SIG-M5 (cell line): ENCODE measurements at regions not wholly inside any gene's neighbourhood (a gene's known extent, or its start where the extent isn't known, plus 50 kb on each side); places are given as distances from the start of the nearest gene placed in this dataset.

ENCODE experiments used
- DNase-seq: peaks from one replicate; lab custom pipeline; 2025; lab: John Stamatoyannopoulos, UW

- DNase-seq: no peak
Observed at GRCh38 chr7:28361551-28361950, 50.8 kb upstream of the CREB5 start.

- DNase-seq: no peak
Observed at GRCh38 chr7:28362182-28362581, 50.1 kb upstream of the CREB5 start.
